LHCN-M2 (cell line): ENCODE measurements at regions not wholly inside any gene's neighbourhood (a gene's known extent, or its start where the extent isn't known, plus 50 kb on each side); places are given as distances from the start of the nearest gene placed in this dataset.

ENCODE experiments used
- DNase-seq: peaks from one replicate; pipeline ENCODE4 v3.0.0-alpha.2; 2012; ENCODE audit warnings: low read depth

- DNase-seq = no peak
These were observed 74.3 kb downstream of the SYNE3 start for GRCh38 chr14:95442016-95442632.

GRCh38 chr14:95440951-95441350 is 75.5 kb downstream of the SYNE3 start:
- DNase-seq = no peak

GRCh38 chr14:95440496-95440895 is 76.0 kb downstream of the SYNE3 start:
- DNase-seq = no peak

GRCh38 chr14:95439881-95440280 is 76.6 kb downstream of the SYNE3 start:
- no peak for DNase-seq

- no peak for DNase-seq
These were observed 78.7 kb downstream of the SYNE3 start for GRCh38 chr14:95437715-95438114.

- no peak for DNase-seq
These were observed 80.1 kb downstream of the SYNE3 start for GRCh38 chr14:95436354-95436753.

- DNase-seq = no peak
These were observed 82.3 kb downstream of the SYNE3 start for GRCh38 chr14:95434121-95434520.

- no peak for DNase-seq
These were observed 83.4 kb downstream of the SYNE3 start for GRCh38 chr14:95433094-95433478.

GRCh38 chr14:95432144-95433093 is 84.0 kb downstream of the SYNE3 start:
- peak; percentile 22 for DNase-seq

- DNase-seq = peak; percentile 16
These were observed 85.0 kb downstream of the SYNE3 start for GRCh38 chr14:95431199-95432143.

- DNase-seq = no peak
These were observed 87.9 kb downstream of the SYNE3 start for GRCh38 chr14:95428557-95428956.

GRCh38 chr14:95426116-95426475 is 90.4 kb downstream of the SYNE3 start:
- DNase-seq = no peak

GRCh38 chr14:95425369-95426115 is 90.9 kb downstream of the SYNE3 start:
- no peak for DNase-seq

GRCh38 chr14:95424529-95424928 is 91.9 kb downstream of the SYNE3 start:
- peak; percentile 13 for DNase-seq

- DNase-seq = no peak
These were observed 94.7 kb downstream of the SYNE3 start for GRCh38 chr14:95421741-95422140.

- no peak for DNase-seq
These were observed 96.4 kb downstream of the SYNE3 start for GRCh38 chr14:95420060-95420459.

- no peak for DNase-seq
These were observed 96.9 kb downstream of the SYNE3 start for GRCh38 chr14:95419569-95419968.

- DNase-seq = no peak
These were observed 97.6 kb downstream of the SYNE3 start for GRCh38 chr14:95418858-95419257.

GRCh38 chr14:95417492-95417891 is 97.8 kb upstream of the CLMN start:
- no peak for DNase-seq

GRCh38 chr14:95415993-95416392 is 96.3 kb upstream of the CLMN start:
- DNase-seq = no peak
